ENCODE measurements at regions not wholly inside any gene's neighbourhood (a gene's known extent, or its start where the extent isn't known, plus 50 kb on each side); places are given as distances from the start of the nearest gene placed in this dataset.

DNA sequence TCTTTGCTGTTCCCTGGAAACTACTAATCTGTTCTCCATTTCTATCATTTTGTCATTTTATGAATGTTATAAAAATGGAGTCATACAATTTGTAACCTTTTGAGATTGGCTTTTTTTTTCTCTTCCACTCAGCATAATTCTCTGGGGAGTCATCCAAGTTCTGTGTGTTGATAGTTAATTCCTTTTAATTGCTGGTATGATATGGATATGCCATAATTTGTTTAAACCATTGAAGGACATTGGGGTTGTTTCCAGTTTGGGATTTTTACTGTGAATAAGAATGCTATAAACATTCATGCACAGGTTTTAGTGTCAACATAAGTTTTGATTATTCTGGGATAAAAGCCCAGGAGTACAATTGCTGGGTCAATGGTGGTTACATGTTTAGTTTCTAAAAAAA lies 279.4 kb downstream of the WNT5A start:
- TF ChIP-seq, protein P1, sequence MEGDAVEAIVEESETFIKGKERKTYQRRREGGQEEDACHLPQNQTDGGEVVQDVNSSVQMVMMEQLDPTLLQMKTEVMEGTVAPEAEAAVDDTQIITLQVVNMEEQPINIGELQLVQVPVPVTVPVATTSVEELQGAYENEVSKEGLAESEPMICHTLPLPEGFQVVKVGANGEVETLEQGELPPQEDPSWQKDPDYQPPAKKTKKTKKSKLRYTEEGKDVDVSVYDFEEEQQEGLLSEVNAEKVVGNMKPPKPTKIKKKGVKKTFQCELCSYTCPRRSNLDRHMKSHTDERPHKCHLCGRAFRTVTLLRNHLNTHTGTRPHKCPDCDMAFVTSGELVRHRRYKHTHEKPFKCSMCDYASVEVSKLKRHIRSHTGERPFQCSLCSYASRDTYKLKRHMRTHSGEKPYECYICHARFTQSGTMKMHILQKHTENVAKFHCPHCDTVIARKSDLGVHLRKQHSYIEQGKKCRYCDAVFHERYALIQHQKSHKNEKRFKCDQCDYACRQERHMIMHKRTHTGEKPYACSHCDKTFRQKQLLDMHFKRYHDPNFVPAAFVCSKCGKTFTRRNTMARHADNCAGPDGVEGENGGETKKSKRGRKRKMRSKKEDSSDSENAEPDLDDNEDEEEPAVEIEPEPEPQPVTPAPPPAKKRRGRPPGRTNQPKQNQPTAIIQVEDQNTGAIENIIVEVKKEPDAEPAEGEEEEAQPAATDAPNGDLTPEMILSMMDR (IDR thresholded peaks at IDR 0.05; ENCODE audit: low read depth, low read length): no peak
- no peak for TF ChIP-seq POLR2A (IDR thresholded peaks at IDR 0.05; ENCODE audit: extremely low read depth, insufficient read length)
